Activated CD8-positive, alpha-beta T cell treated with anti-CD3 and anti-CD28 coated beads for 36 hours (primary cell): ENCODE measurements at regions not wholly inside any gene's neighbourhood (a gene's known extent, or its start where the extent isn't known, plus 50 kb on each side); places are given as distances from the start of the nearest gene placed in this dataset.

ENCODE experiments used
- ATAC-seq: fragments of 200-7000 bp; cut with Tn5 transposase; one replicate; pipeline ENCODE4 v1.10.0; 2021; ENCODE audit warnings: mild to moderate bottlenecking, moderate library complexity
- CTCF ChIA-PET: fragments of 350-600 bp; sonication (Branson Sonifier 250); formaldehyde crosslinking; loops from one replicate; lab custom pipeline; 2021; ENCODE audit warnings: antibody characterized with exemption; lab: Charles Lee
- POLR2A ChIA-PET: fragments of 350-600 bp; sonication (Branson Sonifier 250); formaldehyde crosslinking; loops from one replicate; lab custom pipeline; 2021; ENCODE audit warnings: antibody characterized with exemption; lab: Charles Lee
- DNase-seq: peaks from one replicate; pipeline ENCODE4 v3.0.0-alpha.2; 2020
- H3K27ac Mint-ChIP-seq: one replicate; pipeline ENCODE4 v1.8.0; 2021; ENCODE audit warnings: mild to moderate bottlenecking, mixed read lengths
- H3K27me3 Mint-ChIP-seq: one replicate; pipeline ENCODE4 v1.8.0; 2021; ENCODE audit warnings: mixed read lengths
- H3K36me3 Mint-ChIP-seq: one replicate; pipeline ENCODE4 v1.8.0; 2021; ENCODE audit warnings: low read depth, mixed read lengths
- H3K4me1 Mint-ChIP-seq: one replicate; pipeline ENCODE4 v1.8.0; 2021; ENCODE audit warnings: low read depth, mixed read lengths
- H3K4me3 Mint-ChIP-seq: one replicate; pipeline ENCODE4 v1.8.0; 2021; ENCODE audit warnings: mild to moderate bottlenecking, moderate library complexity, mixed read lengths
- H3K9me3 Mint-ChIP-seq: one replicate; pipeline ENCODE4 v1.8.0; 2021; ENCODE audit warnings: mixed read lengths
- intact Hi-C: fragments of 100-400 bp; cut with micrococcal nuclease; formaldehyde crosslinking; loops from one replicate; pipeline ENCODE4 v1.10.0; 2022
- TF ChIP-seq, protein P1 (sequence below): fragments of 200-600 bp; IDR thresholded peaks from one replicate; pipeline ENCODE4 v1.8.0; 2022; ENCODE audit warnings: antibody characterized with exemption, mild to moderate bottlenecking

GRCh38 chr3:117874028-117874690, 1160.5 kb downstream of the IGSF11 start:
- Mint-ChIP-seq H3K4me3 (no peak overlapping the region), H3K9me3 (peaks cover 4% of the 10 kb centered on the region), H3K4me1 (no peaks in the 10 kb centered on the region), H3K27ac (no peak overlapping the region), H3K27me3 (no peaks in the 10 kb centered on the region), H3K36me3 (no peaks in the 10 kb centered on the region)
- CTCF ChIA-PET: no interaction called here
- DNase-seq (no peak), ATAC-seq (no peak)
- POLR2A ChIA-PET: no interaction called here
- intact Hi-C loops: no loop called here
- TF ChIP-seq, protein P1, sequence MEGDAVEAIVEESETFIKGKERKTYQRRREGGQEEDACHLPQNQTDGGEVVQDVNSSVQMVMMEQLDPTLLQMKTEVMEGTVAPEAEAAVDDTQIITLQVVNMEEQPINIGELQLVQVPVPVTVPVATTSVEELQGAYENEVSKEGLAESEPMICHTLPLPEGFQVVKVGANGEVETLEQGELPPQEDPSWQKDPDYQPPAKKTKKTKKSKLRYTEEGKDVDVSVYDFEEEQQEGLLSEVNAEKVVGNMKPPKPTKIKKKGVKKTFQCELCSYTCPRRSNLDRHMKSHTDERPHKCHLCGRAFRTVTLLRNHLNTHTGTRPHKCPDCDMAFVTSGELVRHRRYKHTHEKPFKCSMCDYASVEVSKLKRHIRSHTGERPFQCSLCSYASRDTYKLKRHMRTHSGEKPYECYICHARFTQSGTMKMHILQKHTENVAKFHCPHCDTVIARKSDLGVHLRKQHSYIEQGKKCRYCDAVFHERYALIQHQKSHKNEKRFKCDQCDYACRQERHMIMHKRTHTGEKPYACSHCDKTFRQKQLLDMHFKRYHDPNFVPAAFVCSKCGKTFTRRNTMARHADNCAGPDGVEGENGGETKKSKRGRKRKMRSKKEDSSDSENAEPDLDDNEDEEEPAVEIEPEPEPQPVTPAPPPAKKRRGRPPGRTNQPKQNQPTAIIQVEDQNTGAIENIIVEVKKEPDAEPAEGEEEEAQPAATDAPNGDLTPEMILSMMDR: no peak

DNA sequence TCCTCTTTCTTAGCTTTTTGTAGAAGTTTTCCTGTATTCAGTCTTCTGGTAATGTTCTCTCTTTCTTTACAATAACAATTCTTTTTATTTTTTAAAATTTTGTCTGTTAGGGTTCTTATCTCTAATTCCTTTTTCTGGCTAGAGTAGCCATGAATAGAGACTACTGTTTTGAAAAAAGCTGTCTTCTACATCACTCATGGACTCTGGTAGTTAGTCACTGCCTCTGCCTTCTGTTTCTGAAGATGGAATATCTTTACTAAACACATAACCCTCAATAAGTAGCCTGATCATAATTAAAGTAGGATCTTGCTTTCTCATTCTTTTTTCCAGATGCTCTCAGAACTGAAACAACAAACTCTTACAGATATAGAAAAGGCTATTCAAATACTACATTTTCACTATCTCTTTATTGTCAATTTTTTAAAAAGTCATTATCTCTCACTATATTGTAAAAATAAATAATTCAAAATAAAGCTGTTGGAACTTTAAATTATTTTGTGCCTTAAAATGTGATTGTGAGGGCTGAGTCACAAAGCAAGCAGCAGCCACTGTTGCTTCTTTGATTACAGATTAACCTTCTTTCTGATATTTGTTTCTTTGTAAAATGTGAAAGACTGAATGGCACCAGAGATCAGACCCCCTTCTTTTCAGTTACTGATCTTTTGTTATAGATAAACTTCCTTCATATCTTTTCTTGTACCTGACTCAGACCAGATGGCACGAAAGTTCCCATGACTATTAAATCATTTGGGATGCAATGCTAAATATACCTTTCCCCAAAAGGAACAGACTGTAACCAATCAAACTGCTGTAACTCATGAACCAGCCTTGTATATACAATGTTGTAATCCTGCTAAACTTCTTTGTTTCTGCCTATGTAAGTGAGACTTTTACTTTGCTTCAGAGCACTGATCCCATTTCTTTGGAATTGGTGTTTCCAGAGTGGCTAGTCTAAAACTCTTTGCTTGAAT, 1159.5 kb downstream of the IGSF11 start:
- ATAC-seq: no peak
- Mint-ChIP-seq H3K4me1 (no peaks in the 10 kb centered on the region), H3K36me3 (no peaks in the 10 kb centered on the region), H3K9me3 (peaks cover 4% of the 10 kb centered on the region), H3K4me3 (no peak overlapping the region), H3K27ac (no peak overlapping the region), H3K27me3 (no peaks in the 10 kb centered on the region)
- intact Hi-C loops: no loop called here
- ChIA-PET POLR2A (no interaction called here), CTCF (no interaction called here)
- DNase-seq: no peak
- TF ChIP-seq, protein P1: no peak

- intact Hi-C loops: no loop called here
- DNase-seq: no peak
- Mint-ChIP-seq H3K27ac (no peak overlapping the region), H3K27me3 (no peaks in the 10 kb centered on the region), H3K4me3 (no peak overlapping the region), H3K9me3 (peaks cover 4% of the 10 kb centered on the region), H3K4me1 (no peaks in the 10 kb centered on the region), H3K36me3 (no peaks in the 10 kb centered on the region)
- ChIA-PET CTCF (no interaction called here), POLR2A (no interaction called here)
- no peak for ATAC-seq
- TF ChIP-seq, protein P1: no peak
These were observed 1158.8 kb downstream of the IGSF11 start for GRCh38 chr3:117875887-117876286.

- no peaks in the 10 kb centered on the region for H3K36me3 Mint-ChIP-seq
- H3K9me3 Mint-ChIP-seq: no peaks in the 10 kb centered on the region
- intact Hi-C loops: no loop called here
- ChIA-PET POLR2A (no interaction called here), CTCF (no interaction called here)
- no peaks in the 10 kb centered on the region for H3K27me3 Mint-ChIP-seq
- no peaks in the 10 kb centered on the region for H3K4me1 Mint-ChIP-seq
- DNase-seq: no peak
- no peak for ATAC-seq
- H3K4me3 Mint-ChIP-seq: no peak overlapping the region
- no peak overlapping the region for H3K27ac Mint-ChIP-seq
- TF ChIP-seq, protein P1: no peak
These were observed 1154.0 kb downstream of the IGSF11 start for GRCh38 chr3:117880638-117881037.

- TF ChIP-seq, protein P1: no peak
- Mint-ChIP-seq H3K9me3 (no peaks in the 10 kb centered on the region), H3K4me1 (no peaks in the 10 kb centered on the region), H3K36me3 (no peaks in the 10 kb centered on the region), H3K27ac (no peak overlapping the region), H3K4me3 (no peak overlapping the region), H3K27me3 (no peaks in the 10 kb centered on the region)
- DNase-seq (no peak), ATAC-seq (no peak)
- ChIA-PET CTCF (no interaction called here), POLR2A (no interaction called here)
- intact Hi-C loops: no loop called here
These were observed 1153.4 kb downstream of the IGSF11 start for GRCh38 chr3:117881210-117881609.
